ENCODE measurements at regions not wholly inside any gene's neighbourhood (a gene's known extent, or its start where the extent isn't known, plus 50 kb on each side); places are given as distances from the start of the nearest gene placed in this dataset.
A peak's percentile ranks its signal among the peaks of the same experiment; 100 is the strongest.
"Not testable (repeated sequence)": the region's sequence is repeated elsewhere in the genome, so short reads cannot be mapped to it uniquely, and the experiment has no call there.

DNA sequence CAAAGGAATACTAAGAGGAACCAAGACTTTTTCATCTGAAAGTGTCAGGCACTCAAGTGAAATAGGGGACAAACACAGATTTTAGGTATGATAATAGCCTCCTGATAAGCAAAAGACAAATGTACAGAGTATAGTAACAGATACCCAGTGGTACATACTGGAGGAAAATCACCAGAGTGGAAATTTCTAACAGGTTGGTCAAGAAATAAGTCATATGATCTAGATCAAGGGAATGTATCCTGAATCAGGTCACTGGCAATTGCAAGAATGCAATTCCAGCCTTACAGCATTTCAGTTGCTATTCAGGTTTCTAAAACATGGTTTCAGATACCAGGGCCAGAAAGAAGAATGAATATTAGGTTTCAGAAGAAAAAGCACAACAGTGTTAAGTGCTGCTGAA, 82.2 kb upstream of the SLCO6A1 start:
- no peak for TF ChIP-seq CTCF (IDR thresholded peaks at IDR 0.05; ENCODE audit: low read depth, low read length)
- no peaks in the 10 kb centered on the region for H3K36me3 ChIP-seq
- peaks cover 11% of the 10 kb centered on the region; the same call in 1 of the 2 replicates for H3K4me1 ChIP-seq
- no peak for DNase-seq
- no peaks in the 10 kb centered on the region for H3K27me3 ChIP-seq
- H3K4me3 ChIP-seq (ENCODE audit: low read depth, low read length) = no peak overlapping the region
- H3K9me3 ChIP-seq = no peaks in the 10 kb centered on the region

DNA sequence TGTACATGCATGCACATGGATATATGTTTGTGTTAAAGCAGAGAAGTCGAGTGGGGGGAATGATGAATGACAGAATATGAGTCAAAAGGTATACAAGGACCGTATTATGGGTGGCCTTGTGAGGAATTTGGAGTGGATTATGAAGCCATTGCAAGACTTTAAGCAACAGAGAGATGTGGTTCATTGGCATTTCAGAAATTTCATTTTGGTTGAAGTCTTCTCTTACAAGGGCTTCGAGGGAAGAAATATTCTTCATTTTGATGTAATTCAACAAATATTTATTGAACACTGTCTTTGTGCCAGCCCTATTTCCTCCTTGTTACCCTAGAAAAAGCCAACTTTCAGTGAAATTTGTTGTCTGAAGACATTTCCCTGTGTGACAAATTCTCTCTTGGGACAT, 83.9 kb upstream of the SLCO6A1 start:
- no peaks in the 10 kb centered on the region for H3K9me3 ChIP-seq

GRCh38 chr5:102583276-102584124, 84.7 kb upstream of the SLCO6A1 start:
- no peaks in the 10 kb centered on the region for H3K27me3 ChIP-seq
- no peaks in the 10 kb centered on the region for H3K9me3 ChIP-seq
- H3K4me3 ChIP-seq (ENCODE audit: low read depth, low read length) = peak overlapping the region; percentile 28; the same call in 1 of the 2 replicates
- no peaks in the 10 kb centered on the region for H3K36me3 ChIP-seq
- peak; percentile 20 for DNase-seq
- peaks cover 11% of the 10 kb centered on the region; the same call in 1 of the 2 replicates for H3K4me1 ChIP-seq
- peak; percentile 60 for TF ChIP-seq CTCF (IDR thresholded peaks at IDR 0.05; ENCODE audit: low read depth, low read length)

More for the DNA sequence above, 83.9 kb upstream of the SLCO6A1 start:
- no peak for DNase-seq
- no peak for TF ChIP-seq CTCF (IDR thresholded peaks at IDR 0.05; ENCODE audit: low read depth, low read length)
- no peaks in the 10 kb centered on the region for H3K36me3 ChIP-seq
- H3K4me1 ChIP-seq = peaks cover 11% of the 10 kb centered on the region; the same call in 1 of the 2 replicates
- H3K4me3 ChIP-seq (ENCODE audit: low read depth, low read length) = no peak overlapping the region
- no peaks in the 10 kb centered on the region for H3K27me3 ChIP-seq

DNA sequence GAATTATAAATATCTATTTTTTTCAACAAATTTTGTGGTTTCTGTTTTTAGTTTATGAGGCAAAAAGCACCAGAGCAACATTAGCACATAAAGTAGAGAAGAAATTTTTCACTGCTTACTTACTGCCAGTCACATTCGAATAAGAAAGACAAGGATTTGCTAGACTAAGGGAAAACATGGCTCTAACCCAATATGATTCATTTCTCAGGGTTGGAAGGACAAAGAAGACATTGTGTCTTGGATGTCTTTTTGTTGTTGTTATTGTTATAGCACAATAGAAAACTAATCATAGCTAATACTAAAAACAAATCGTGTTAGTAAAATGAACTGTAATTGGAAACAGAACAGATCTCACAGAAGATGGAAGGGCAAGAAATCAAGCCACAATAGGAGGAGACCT, 90.9 kb upstream of the SLCO6A1 start:
- Histone ChIP-seq H3K9me3 (no peaks in the 10 kb centered on the region), H3K4me1 (peaks cover 7% of the 10 kb centered on the region; the same call in 1 of the 2 replicates), H3K27me3 (no peaks in the 10 kb centered on the region), H3K4me3 (ENCODE audit: low read depth, low read length) (no peak overlapping the region), H3K36me3 (no peaks in the 10 kb centered on the region)
- TF ChIP-seq CTCF (IDR thresholded peaks at IDR 0.05; ENCODE audit: low read depth, low read length) = no peak
- DNase-seq = no peak

GRCh38 chr5:102590467-102590866, 91.7 kb upstream of the SLCO6A1 start:
- Histone ChIP-seq H3K4me1 (peaks cover 7% of the 10 kb centered on the region; the same call in 1 of the 2 replicates), H3K36me3 (no peaks in the 10 kb centered on the region), H3K27me3 (no peaks in the 10 kb centered on the region), H3K9me3 (no peaks in the 10 kb centered on the region), H3K4me3 (ENCODE audit: low read depth, low read length) (no peak overlapping the region)
- TF ChIP-seq CTCF (IDR thresholded peaks at IDR 0.05; ENCODE audit: low read depth, low read length) = no peak
- DNase-seq = no peak

- no peak for TF ChIP-seq CTCF (IDR thresholded peaks at IDR 0.05; ENCODE audit: low read depth, low read length)
- H3K4me3 ChIP-seq (ENCODE audit: low read depth, low read length) = no peak overlapping the region
These were observed 92.8 kb upstream of the SLCO6A1 start for GRCh38 chr5:102591650-102592049.

DNA sequence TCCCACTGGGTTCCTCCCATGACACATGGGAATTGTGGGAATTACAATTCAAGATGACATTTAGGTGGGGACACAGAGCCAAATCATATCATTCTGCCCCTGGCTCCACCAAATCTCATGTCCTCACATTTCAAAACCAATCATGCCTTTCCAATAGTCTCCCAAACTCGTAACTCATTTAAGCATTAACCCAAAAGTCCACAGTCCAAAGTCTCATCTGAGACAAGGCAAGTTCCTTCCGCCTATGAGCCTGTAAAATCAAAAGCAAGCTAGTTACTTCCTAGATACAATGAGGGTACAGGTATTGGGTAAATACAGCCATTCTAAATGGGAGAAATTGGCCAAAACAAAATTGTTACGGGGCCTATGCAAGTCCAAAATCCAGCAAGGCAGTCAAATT, 93.8 kb upstream of the SLCO6A1 start:
- H3K4me3 ChIP-seq (ENCODE audit: low read depth, low read length); DNase-seq; H3K36me3 ChIP-seq; H3K27me3 ChIP-seq; H3K9me3 ChIP-seq; H3K4me1 ChIP-seq: not testable (repeated sequence)

More at GRCh38 chr5:102591650-102592049, 92.8 kb upstream of the SLCO6A1 start:
- no peak for DNase-seq
- Histone ChIP-seq H3K9me3 (no peaks in the 10 kb centered on the region), H3K36me3 (no peaks in the 10 kb centered on the region), H3K27me3 (no peaks in the 10 kb centered on the region), H3K4me1 (peaks cover 7% of the 10 kb centered on the region; the same call in 1 of the 2 replicates)

Data from BE2C (cell line).